GM18498 (cell line): ENCODE measurements at regions not wholly inside any gene's neighbourhood (a gene's known extent, or its start where the extent isn't known, plus 50 kb on each side); places are given as distances from the start of the nearest gene placed in this dataset.

ENCODE experiments used
- ATAC-seq: cut with Tn5 transposase; IDR thresholded peaks from one replicate; pipeline ENCODE4 v1.9.1; 2021; ENCODE audit warnings: mild to moderate bottlenecking, moderate library complexity; ENCODE audit not compliant: unreplicated experiment

- ATAC-seq, result no peak
Observed at GRCh38 chr13:104357672-104358354, 1291.6 kb upstream of the SLC10A2 start.

- no peak for ATAC-seq
Observed at GRCh38 chr13:104357174-104357573, 1291.0 kb upstream of the SLC10A2 start.

GRCh38 chr13:104355041-104355670, 1288.9 kb upstream of the SLC10A2 start:
- no peak for ATAC-seq

GRCh38 chr13:104327211-104327610, 1261.0 kb upstream of the SLC10A2 start:
- ATAC-seq, result no peak

GRCh38 chr13:104326523-104326922, 1260.3 kb upstream of the SLC10A2 start:
- ATAC-seq, result no peak

- no peak for ATAC-seq
Observed at GRCh38 chr13:104321756-104322155, 1255.5 kb upstream of the SLC10A2 start.

GRCh38 chr13:104320446-104320845, 1254.2 kb upstream of the SLC10A2 start:
- ATAC-seq, result no peak

GRCh38 chr13:104318121-104318520, 1251.9 kb upstream of the SLC10A2 start:
- ATAC-seq, result no peak

GRCh38 chr13:104315606-104316005, 1249.4 kb upstream of the SLC10A2 start:
- no peak for ATAC-seq

- ATAC-seq, result no peak
Observed at GRCh38 chr13:104314926-104315535, 1248.8 kb upstream of the SLC10A2 start.

- ATAC-seq, result no peak
Observed at GRCh38 chr13:104314321-104314720, 1248.1 kb upstream of the SLC10A2 start.

GRCh38 chr13:104310861-104311260, 1244.6 kb upstream of the SLC10A2 start:
- ATAC-seq, result no peak

GRCh38 chr13:104309431-104309830, 1243.2 kb upstream of the SLC10A2 start:
- no peak for ATAC-seq

GRCh38 chr13:104301171-104301975, 1235.2 kb upstream of the SLC10A2 start:
- ATAC-seq, result no peak

- no peak for ATAC-seq
Observed at GRCh38 chr13:104297075-104297474, 1230.9 kb upstream of the SLC10A2 start.

GRCh38 chr13:104296286-104296685, 1230.1 kb upstream of the SLC10A2 start:
- ATAC-seq, result no peak

GRCh38 chr13:104295537-104295936, 1229.3 kb upstream of the SLC10A2 start:
- ATAC-seq, result no peak

- no peak for ATAC-seq
Observed at GRCh38 chr13:104289400-104289799, 1223.2 kb upstream of the SLC10A2 start.

GRCh38 chr13:104288496-104288895, 1222.3 kb upstream of the SLC10A2 start:
- no peak for ATAC-seq

- no peak for ATAC-seq
Observed at GRCh38 chr13:104286566-104287290, 1220.5 kb upstream of the SLC10A2 start.

GRCh38 chr13:104281910-104282309, 1215.7 kb upstream of the SLC10A2 start:
- ATAC-seq, result no peak
